ENCODE measurements at regions not wholly inside any gene's neighbourhood (a gene's known extent, or its start where the extent isn't known, plus 50 kb on each side); places are given as distances from the start of the nearest gene placed in this dataset.

DNA sequence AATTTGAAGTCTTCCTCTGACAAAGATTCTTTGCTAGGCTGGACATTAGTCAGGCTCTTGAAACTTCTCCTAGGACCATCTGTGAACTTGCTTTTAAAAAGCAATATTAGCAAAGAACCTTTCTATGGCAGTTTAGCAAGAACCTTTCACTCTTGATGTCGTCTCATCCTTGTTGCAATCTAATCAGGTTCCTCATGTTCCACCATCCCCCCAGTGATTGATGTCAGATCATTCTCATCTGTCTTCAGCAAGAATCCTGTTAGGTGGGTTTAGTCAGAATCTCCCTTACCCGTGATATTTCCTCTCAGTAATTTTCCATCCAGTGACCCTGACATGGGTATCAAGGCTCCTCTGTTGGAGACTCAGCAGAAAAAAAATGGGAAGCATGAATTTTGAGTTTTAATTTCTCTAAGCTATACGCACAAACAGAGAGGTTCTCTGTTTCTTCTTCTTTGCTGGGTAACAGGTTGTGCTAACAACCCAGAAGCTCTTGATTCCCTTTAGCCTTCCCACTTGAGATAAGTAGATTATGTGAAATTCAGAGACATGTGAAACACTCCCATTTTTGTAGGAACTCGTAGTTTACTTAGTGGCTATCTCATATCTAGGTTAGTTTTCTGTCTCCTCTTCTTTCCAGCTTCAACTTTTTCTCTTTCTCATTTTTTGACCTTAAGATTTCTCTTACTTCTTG, 507.4 kb downstream of the C4orf33 start:
- H3K36me3 ChIP-seq (ENCODE audit: control insufficient read depth, insufficient read depth, low read length, severe bottlenecking), result no peaks in the 10 kb centered on the region
- H3K4me1 ChIP-seq (ENCODE audit: control insufficient read depth, insufficient read depth, low read length), result peaks cover 3% of the 10 kb centered on the region
- H3K9ac ChIP-seq (ENCODE audit: low read length), result no peak overlapping the region
- H3K27me3 ChIP-seq (replicated peaks; ENCODE audit: control insufficient read depth, insufficient read depth, low read length), result no peaks in the 10 kb centered on the region
- DNase-seq (ENCODE audit: low read depth), result no peak
- no peaks in the 10 kb centered on the region for H3K9me3 ChIP-seq (ENCODE audit: control insufficient read depth, low read length)
- no peak overlapping the region for H3K4me3 ChIP-seq (ENCODE audit: low read length)

DNA sequence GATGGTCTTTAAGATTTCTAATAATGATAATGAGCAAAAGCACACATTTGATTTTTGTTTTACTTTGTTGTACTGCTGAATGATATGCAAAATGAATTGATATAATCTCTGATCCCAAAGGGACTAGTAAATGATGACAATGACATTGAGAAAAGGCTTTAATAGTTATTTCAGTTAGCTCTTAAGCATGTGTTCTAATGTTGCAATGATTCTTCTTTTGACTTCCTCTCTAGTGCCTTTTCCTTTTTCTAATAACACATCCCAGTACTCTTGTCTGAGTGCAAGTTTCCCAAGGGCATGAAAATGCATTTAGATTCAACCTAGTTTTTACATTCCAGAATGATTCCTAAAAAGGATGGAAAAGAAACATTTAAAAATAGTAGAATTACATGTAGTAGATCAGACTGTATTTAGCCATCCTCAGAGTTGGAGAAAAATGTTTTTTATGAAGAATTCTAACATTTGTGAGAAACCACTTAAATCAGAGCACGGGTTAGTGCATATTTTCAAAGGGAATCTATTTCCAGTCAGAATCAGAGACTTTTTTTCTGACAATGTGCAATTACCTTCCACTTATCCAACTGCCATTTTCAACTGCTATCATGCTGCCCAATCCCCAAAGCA, 508.8 kb downstream of the C4orf33 start:
- Histone ChIP-seq H3K27me3 (replicated peaks; ENCODE audit: control insufficient read depth, insufficient read depth, low read length) (no peaks in the 10 kb centered on the region), H3K36me3 (ENCODE audit: control insufficient read depth, insufficient read depth, low read length, severe bottlenecking) (no peaks in the 10 kb centered on the region), H3K9me3 (ENCODE audit: control insufficient read depth, low read length) (no peaks in the 10 kb centered on the region), H3K9ac (ENCODE audit: low read length) (no peak overlapping the region), H3K4me3 (ENCODE audit: low read length) (no peak overlapping the region), H3K4me1 (ENCODE audit: control insufficient read depth, insufficient read depth, low read length) (no peaks in the 10 kb centered on the region)
- no peak for DNase-seq (ENCODE audit: low read depth)

DNA sequence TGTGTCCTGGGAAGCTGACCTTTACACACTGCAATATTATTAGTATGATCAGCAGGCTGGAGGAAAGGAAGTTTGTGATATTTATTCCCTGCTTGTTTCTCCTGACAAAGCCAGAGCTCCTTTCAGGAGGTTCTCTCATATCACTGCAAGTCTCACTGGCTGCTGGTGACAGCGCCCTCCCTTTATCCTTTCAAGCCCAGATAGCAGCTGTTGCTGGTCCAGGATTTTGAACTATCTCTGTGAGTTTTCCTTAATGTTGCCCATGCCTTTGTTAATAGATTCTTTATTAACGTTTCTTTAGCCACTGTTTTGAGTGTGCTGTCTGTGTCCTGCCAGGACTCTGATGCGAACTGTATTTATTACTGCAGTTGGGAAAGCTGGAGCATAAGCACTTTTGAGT, 518.7 kb downstream of the C4orf33 start:
- no peaks in the 10 kb centered on the region for H3K36me3 ChIP-seq (ENCODE audit: control insufficient read depth, insufficient read depth, low read length, severe bottlenecking)
- no peaks in the 10 kb centered on the region for H3K9me3 ChIP-seq (ENCODE audit: control insufficient read depth, low read length)
- H3K4me3 ChIP-seq (ENCODE audit: low read length), result no peak overlapping the region
- no peaks in the 10 kb centered on the region for H3K4me1 ChIP-seq (ENCODE audit: control insufficient read depth, insufficient read depth, low read length)
- no peak for DNase-seq (ENCODE audit: low read depth)
- H3K27me3 ChIP-seq (replicated peaks; ENCODE audit: control insufficient read depth, insufficient read depth, low read length), result no peaks in the 10 kb centered on the region
- H3K9ac ChIP-seq (ENCODE audit: low read length), result no peak overlapping the region

DNA sequence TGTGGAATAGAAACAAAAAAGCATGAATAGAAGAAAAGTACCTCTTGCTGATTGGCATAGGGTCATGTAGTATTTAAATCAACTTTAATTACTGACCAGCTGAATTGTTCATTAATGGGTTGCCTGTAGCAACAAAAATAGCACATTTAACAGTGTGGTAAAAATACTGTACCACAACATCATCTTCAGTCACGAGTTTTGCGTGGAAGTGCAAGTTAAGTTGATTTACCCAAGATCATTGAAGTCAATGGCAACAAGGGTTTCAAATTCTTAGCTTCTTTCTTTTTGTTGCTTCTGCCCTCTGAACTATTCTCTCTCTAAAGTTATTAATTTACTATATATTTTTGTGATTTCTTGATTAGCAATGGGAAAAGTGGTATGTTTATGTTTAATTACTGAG, 526.6 kb downstream of the C4orf33 start:
- DNase-seq (ENCODE audit: low read depth), result no peak
- H3K36me3 ChIP-seq (ENCODE audit: control insufficient read depth, insufficient read depth, low read length, severe bottlenecking), result no peaks in the 10 kb centered on the region
- H3K4me3 ChIP-seq (ENCODE audit: low read length), result no peak overlapping the region
- no peaks in the 10 kb centered on the region for H3K4me1 ChIP-seq (ENCODE audit: control insufficient read depth, insufficient read depth, low read length)
- no peak overlapping the region for H3K9ac ChIP-seq (ENCODE audit: low read length)
- H3K27me3 ChIP-seq (replicated peaks; ENCODE audit: control insufficient read depth, insufficient read depth, low read length), result no peaks in the 10 kb centered on the region
- H3K9me3 ChIP-seq (ENCODE audit: control insufficient read depth, low read length), result no peaks in the 10 kb centered on the region

DNA sequence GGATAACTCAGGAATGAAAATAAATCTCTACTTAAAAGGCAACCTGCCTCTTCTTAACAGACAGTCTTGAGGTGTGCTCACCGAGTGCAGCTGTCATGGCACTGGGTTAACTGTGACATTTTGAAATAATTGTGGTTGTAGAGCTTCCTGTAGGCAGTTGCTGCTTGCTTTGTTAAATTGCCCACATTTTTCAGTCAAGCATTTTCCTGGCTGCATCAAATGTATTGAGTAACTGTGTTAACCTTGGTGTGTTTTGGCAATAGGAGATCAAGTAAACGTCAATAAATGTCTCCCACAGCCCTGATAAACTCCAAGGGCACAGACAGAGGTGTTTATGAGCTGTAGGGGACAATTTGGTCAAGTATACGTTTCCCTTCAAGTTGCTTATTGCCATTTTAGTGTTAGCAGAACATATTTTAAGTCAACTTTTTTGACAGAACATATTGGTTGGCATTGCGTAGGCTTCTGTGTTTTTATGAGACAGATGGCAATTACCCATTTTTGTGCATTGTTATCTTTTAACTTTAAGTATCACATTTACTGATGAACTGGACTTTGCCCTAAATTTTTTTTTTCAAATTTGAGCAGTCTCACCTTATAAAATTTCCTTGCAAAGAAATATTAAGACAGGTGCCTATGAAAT, 527.4 kb downstream of the C4orf33 start:
- peak; percentile 31 for DNase-seq (ENCODE audit: low read depth)
- Histone ChIP-seq H3K9ac (ENCODE audit: low read length) (no peak overlapping the region), H3K36me3 (ENCODE audit: control insufficient read depth, insufficient read depth, low read length, severe bottlenecking) (no peaks in the 10 kb centered on the region), H3K4me3 (ENCODE audit: low read length) (no peak overlapping the region), H3K9me3 (ENCODE audit: control insufficient read depth, low read length) (no peaks in the 10 kb centered on the region), H3K4me1 (ENCODE audit: control insufficient read depth, insufficient read depth, low read length) (no peaks in the 10 kb centered on the region), H3K27me3 (replicated peaks; ENCODE audit: control insufficient read depth, insufficient read depth, low read length) (no peaks in the 10 kb centered on the region)

DNA sequence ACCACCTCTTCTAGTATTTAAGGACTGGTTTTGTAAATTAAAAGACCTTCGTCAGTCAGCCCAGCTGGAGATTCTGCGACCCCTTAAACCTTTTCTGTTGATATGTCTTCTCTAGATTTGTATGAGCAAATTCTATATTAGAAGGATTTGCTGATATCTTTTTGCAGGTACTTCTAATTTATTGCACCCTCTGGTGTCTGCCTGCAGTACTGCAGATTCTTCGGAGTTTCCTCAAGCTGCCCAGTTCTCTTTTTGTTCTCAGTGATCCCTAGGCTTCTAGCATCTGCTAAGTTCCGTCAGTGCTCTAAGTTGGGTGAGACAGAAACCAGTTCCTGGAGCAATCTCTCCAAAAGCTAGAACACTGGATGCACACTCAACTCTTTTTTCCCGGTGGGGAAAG, 545.2 kb downstream of the C4orf33 start:
- Histone ChIP-seq H3K9me3 (ENCODE audit: control insufficient read depth, low read length) (no peaks in the 10 kb centered on the region), H3K36me3 (ENCODE audit: control insufficient read depth, insufficient read depth, low read length, severe bottlenecking) (no peaks in the 10 kb centered on the region), H3K9ac (ENCODE audit: low read length) (no peak overlapping the region), H3K27me3 (replicated peaks; ENCODE audit: control insufficient read depth, insufficient read depth, low read length) (no peaks in the 10 kb centered on the region), H3K4me1 (ENCODE audit: control insufficient read depth, insufficient read depth, low read length) (no peaks in the 10 kb centered on the region), H3K4me3 (ENCODE audit: low read length) (no peak overlapping the region)
- DNase-seq (ENCODE audit: low read depth), result peak; percentile 78

DNA sequence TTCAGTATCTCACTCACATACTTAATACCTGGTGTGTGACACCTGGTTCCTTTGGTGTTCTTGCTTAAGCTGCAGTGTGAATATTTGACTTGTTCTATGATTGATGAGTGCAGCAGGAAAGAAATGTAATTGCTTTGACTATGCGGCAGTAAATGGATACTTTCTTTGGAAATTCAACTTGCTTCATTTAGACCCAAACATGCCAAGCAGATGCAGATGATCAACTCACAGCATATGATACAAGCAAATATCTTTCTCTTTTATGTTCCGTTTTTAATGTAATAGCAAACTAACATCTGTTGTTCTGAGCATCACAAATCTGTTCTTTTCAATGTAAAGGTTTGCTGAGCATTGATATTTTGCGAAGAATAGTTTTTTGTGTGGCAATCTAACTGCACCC, 549.5 kb downstream of the C4orf33 start:
- no peaks in the 10 kb centered on the region for H3K9me3 ChIP-seq (ENCODE audit: control insufficient read depth, low read length)
- no peaks in the 10 kb centered on the region for H3K27me3 ChIP-seq (replicated peaks; ENCODE audit: control insufficient read depth, insufficient read depth, low read length)
- H3K4me1 ChIP-seq (ENCODE audit: control insufficient read depth, insufficient read depth, low read length), result no peaks in the 10 kb centered on the region
- no peak overlapping the region for H3K9ac ChIP-seq (ENCODE audit: low read length)
- H3K4me3 ChIP-seq (ENCODE audit: low read length), result no peak overlapping the region
- H3K36me3 ChIP-seq (ENCODE audit: control insufficient read depth, insufficient read depth, low read length, severe bottlenecking), result no peaks in the 10 kb centered on the region
- DNase-seq (ENCODE audit: low read depth), result no peak

DNA sequence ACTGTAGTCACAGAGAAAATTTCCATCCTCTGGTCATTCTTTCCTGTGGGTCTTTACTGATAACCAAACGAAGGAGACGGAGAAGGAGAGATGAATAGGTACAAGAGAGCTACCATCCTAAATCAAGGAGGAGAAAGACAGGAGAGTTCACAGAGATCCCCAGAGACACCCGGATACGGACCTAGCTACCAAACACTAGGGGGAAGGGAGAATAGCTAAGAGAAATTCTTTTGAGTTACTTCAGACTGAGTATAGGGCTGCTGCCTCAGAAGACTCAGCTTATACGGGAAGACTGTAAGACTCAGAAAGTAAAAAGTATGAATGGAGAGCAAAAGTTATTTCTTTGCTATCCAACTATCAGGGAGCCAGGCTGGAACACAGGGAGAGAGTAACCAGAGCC, 572.1 kb downstream of the C4orf33 start:
- no peak for DNase-seq (ENCODE audit: low read depth)
- no peaks in the 10 kb centered on the region for H3K9me3 ChIP-seq (ENCODE audit: control insufficient read depth, low read length)
- H3K4me1 ChIP-seq (ENCODE audit: control insufficient read depth, insufficient read depth, low read length), result no peaks in the 10 kb centered on the region
- no peak overlapping the region for H3K4me3 ChIP-seq (ENCODE audit: low read length)
- no peaks in the 10 kb centered on the region for H3K36me3 ChIP-seq (ENCODE audit: control insufficient read depth, insufficient read depth, low read length, severe bottlenecking)
- H3K27me3 ChIP-seq (replicated peaks; ENCODE audit: control insufficient read depth, insufficient read depth, low read length), result no peaks in the 10 kb centered on the region
- no peak overlapping the region for H3K9ac ChIP-seq (ENCODE audit: low read length)

DNA sequence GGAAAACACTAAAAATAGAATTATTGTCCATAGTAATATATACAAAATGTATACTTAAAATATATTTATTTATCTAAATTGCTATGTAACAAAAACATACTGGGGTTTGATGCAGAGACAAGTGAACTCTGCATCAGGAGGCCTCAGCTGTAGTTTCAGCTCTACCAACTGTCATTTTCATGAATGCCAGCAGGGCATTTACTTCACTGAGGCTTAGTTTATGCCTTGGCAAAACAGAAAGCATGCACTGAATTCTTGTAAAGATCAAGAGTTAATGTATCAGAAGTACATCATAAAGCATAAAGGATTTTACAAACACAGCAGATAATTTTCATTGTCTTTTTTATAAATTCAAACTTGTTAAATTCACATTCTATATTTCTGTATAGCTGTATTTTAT, 577.0 kb downstream of the C4orf33 start:
- H3K4me1 ChIP-seq (ENCODE audit: control insufficient read depth, insufficient read depth, low read length), result no peaks in the 10 kb centered on the region
- H3K9ac ChIP-seq (ENCODE audit: low read length), result no peak overlapping the region
- H3K36me3 ChIP-seq (ENCODE audit: control insufficient read depth, insufficient read depth, low read length, severe bottlenecking), result no peaks in the 10 kb centered on the region
- no peak for DNase-seq (ENCODE audit: low read depth)
- no peak overlapping the region for H3K4me3 ChIP-seq (ENCODE audit: low read length)
- H3K9me3 ChIP-seq (ENCODE audit: control insufficient read depth, low read length), result no peaks in the 10 kb centered on the region
- no peaks in the 10 kb centered on the region for H3K27me3 ChIP-seq (replicated peaks; ENCODE audit: control insufficient read depth, insufficient read depth, low read length)

DNA sequence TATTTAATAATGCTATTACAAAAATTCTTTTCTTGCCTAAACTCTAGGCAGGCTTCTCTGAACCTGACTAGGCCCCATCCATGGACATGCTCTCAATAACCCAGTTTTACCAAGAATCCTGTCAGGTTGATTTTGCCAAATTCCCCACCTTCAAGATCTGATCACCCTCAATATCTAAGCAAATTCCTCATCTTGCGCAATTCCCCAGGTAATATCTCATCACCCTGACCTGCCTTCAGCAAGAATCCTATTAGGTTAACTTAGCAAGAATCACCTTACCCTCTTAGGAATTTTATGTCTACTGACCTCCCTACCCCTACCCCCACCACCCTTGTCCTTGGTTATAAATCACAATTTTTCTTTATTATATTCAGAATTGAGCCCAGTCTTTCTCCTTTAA, 579.1 kb downstream of the C4orf33 start:
- no peak overlapping the region for H3K4me3 ChIP-seq (ENCODE audit: low read length)
- H3K9ac ChIP-seq (ENCODE audit: low read length), result no peak overlapping the region
- DNase-seq (ENCODE audit: low read depth), result no peak
- H3K9me3 ChIP-seq (ENCODE audit: control insufficient read depth, low read length), result no peaks in the 10 kb centered on the region
- no peaks in the 10 kb centered on the region for H3K36me3 ChIP-seq (ENCODE audit: control insufficient read depth, insufficient read depth, low read length, severe bottlenecking)
- H3K27me3 ChIP-seq (replicated peaks; ENCODE audit: control insufficient read depth, insufficient read depth, low read length), result no peaks in the 10 kb centered on the region
- no peaks in the 10 kb centered on the region for H3K4me1 ChIP-seq (ENCODE audit: control insufficient read depth, insufficient read depth, low read length)

DNA sequence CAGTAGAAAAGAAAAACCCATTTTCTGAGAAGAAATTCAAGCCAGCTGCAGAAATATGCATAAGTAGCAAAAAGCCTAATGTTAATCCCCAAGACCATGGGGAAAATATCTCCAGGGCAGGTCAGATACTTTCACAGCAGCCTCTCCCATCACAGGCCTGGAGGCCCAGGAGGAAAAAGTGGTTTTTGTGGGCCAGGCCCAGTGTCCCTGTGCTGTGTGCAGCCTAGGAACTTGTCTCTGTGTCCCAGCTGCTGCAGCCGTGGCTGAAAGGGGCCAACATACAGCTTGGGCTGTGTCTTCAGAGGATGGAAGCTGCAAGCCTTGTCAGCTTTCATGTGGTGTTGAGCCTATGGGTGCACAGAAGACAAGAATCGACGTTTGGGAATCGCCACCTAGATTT, 581.0 kb downstream of the C4orf33 start:
- H3K9me3 ChIP-seq (ENCODE audit: control insufficient read depth, low read length), result no peaks in the 10 kb centered on the region
- H3K9ac ChIP-seq (ENCODE audit: low read length), result no peak overlapping the region
- H3K4me3 ChIP-seq (ENCODE audit: low read length), result no peak overlapping the region
- DNase-seq (ENCODE audit: low read depth), result no peak
- H3K4me1 ChIP-seq (ENCODE audit: control insufficient read depth, insufficient read depth, low read length), result no peaks in the 10 kb centered on the region
- no peaks in the 10 kb centered on the region for H3K27me3 ChIP-seq (replicated peaks; ENCODE audit: control insufficient read depth, insufficient read depth, low read length)
- H3K36me3 ChIP-seq (ENCODE audit: control insufficient read depth, insufficient read depth, low read length, severe bottlenecking), result no peaks in the 10 kb centered on the region

Data from adipocyte (in vitro differentiated cells).